ENCODE measurements at regions not wholly inside any gene's neighbourhood (a gene's known extent, or its start where the extent isn't known, plus 50 kb on each side); places are given as distances from the start of the nearest gene placed in this dataset.

- no peaks in the 10 kb centered on the region for H3K79me2 ChIP-seq
- H3K4me3 ChIP-seq (ENCODE audit: low read depth, low read length): no peak overlapping the region
- no peaks in the 10 kb centered on the region for H3K9me3 ChIP-seq (ENCODE audit: control insufficient read depth, low read length)
- no peak for TF ChIP-seq CTCF (IDR thresholded peaks at IDR 0.05)
- H3K4me2 ChIP-seq (ENCODE audit: low read length): no peak overlapping the region
- H3K36me3 ChIP-seq (ENCODE audit: control insufficient read depth, insufficient read depth, low read length): no peaks in the 10 kb centered on the region
- no peak overlapping the region for H2AFZ ChIP-seq
- no peak overlapping the region for H3K9ac ChIP-seq
- no peaks in the 10 kb centered on the region for H3K4me1 ChIP-seq
- no peaks in the 10 kb centered on the region for H3K27me3 ChIP-seq (ENCODE audit: control insufficient read depth, insufficient read depth, low read length)
- no peak overlapping the region for H3K27ac ChIP-seq
These were observed 152.6 kb upstream of the PELI1 start for GRCh38 chr2:64296695-64297346.

GRCh38 chr2:64298161-64298560, 153.9 kb upstream of the PELI1 start:
- Histone ChIP-seq H3K27ac (no peak overlapping the region), H3K9ac (no peak overlapping the region), H3K79me2 (no peaks in the 10 kb centered on the region)

GRCh38 chr2:64300066-64300465, 153.9 kb upstream of the LGALSL start:
- H3K4me3 ChIP-seq (ENCODE audit: low read depth, low read length): no peak overlapping the region
- no peaks in the 10 kb centered on the region for H3K36me3 ChIP-seq (ENCODE audit: control insufficient read depth, insufficient read depth, low read length)
- no peaks in the 10 kb centered on the region for H3K4me1 ChIP-seq
- H3K9ac ChIP-seq: no peak overlapping the region
- no peaks in the 10 kb centered on the region for H3K79me2 ChIP-seq
- no peak overlapping the region for H3K4me2 ChIP-seq (ENCODE audit: low read length)
- no peak overlapping the region for H3K27ac ChIP-seq
- TF ChIP-seq CTCF (IDR thresholded peaks at IDR 0.05): no peak
- no peaks in the 10 kb centered on the region for H3K9me3 ChIP-seq (ENCODE audit: control insufficient read depth, low read length)
- H2AFZ ChIP-seq: no peak overlapping the region
- H3K27me3 ChIP-seq (ENCODE audit: control insufficient read depth, insufficient read depth, low read length): no peaks in the 10 kb centered on the region

More at GRCh38 chr2:64298161-64298560, 153.9 kb upstream of the PELI1 start:
- Histone ChIP-seq H3K4me3 (ENCODE audit: low read depth, low read length) (no peak overlapping the region), H3K4me1 (no peaks in the 10 kb centered on the region), H3K36me3 (ENCODE audit: control insufficient read depth, insufficient read depth, low read length) (no peaks in the 10 kb centered on the region), H3K4me2 (ENCODE audit: low read length) (no peak overlapping the region), H2AFZ (peak overlapping the region; percentile 0), H3K27me3 (ENCODE audit: control insufficient read depth, insufficient read depth, low read length) (no peaks in the 10 kb centered on the region), H3K9me3 (ENCODE audit: control insufficient read depth, low read length) (no peaks in the 10 kb centered on the region)
- no peak for TF ChIP-seq CTCF (IDR thresholded peaks at IDR 0.05)

GRCh38 chr2:64303250-64303649, 150.7 kb upstream of the LGALSL start:
- TF ChIP-seq CTCF (IDR thresholded peaks at IDR 0.05): no peak
- H3K79me2 ChIP-seq: no peaks in the 10 kb centered on the region
- H3K27me3 ChIP-seq (ENCODE audit: control insufficient read depth, insufficient read depth, low read length): no peaks in the 10 kb centered on the region
- H3K9me3 ChIP-seq (ENCODE audit: control insufficient read depth, low read length): no peaks in the 10 kb centered on the region
- no peak overlapping the region for H3K4me2 ChIP-seq (ENCODE audit: low read length)
- no peaks in the 10 kb centered on the region for H3K4me1 ChIP-seq
- H3K27ac ChIP-seq: no peak overlapping the region
- H3K4me3 ChIP-seq (ENCODE audit: low read depth, low read length): no peak overlapping the region
- no peaks in the 10 kb centered on the region for H3K36me3 ChIP-seq (ENCODE audit: control insufficient read depth, insufficient read depth, low read length)
- no peak overlapping the region for H3K9ac ChIP-seq
- no peak overlapping the region for H2AFZ ChIP-seq

GRCh38 chr2:64307421-64307820, 146.5 kb upstream of the LGALSL start:
- Histone ChIP-seq H3K79me2 (no peaks in the 10 kb centered on the region), H3K36me3 (ENCODE audit: control insufficient read depth, insufficient read depth, low read length) (no peaks in the 10 kb centered on the region), H3K27ac (no peak overlapping the region), H3K9me3 (ENCODE audit: control insufficient read depth, low read length) (no peaks in the 10 kb centered on the region), H3K4me2 (ENCODE audit: low read length) (no peak overlapping the region), H3K4me3 (ENCODE audit: low read depth, low read length) (no peak overlapping the region), H3K27me3 (ENCODE audit: control insufficient read depth, insufficient read depth, low read length) (no peaks in the 10 kb centered on the region), H2AFZ (no peak overlapping the region), H3K9ac (no peak overlapping the region), H3K4me1 (no peaks in the 10 kb centered on the region)
- TF ChIP-seq CTCF (IDR thresholded peaks at IDR 0.05): no peak
